H9 (cell line): ENCODE measurements at regions not wholly inside any gene's neighbourhood (a gene's known extent, or its start where the extent isn't known, plus 50 kb on each side); places are given as distances from the start of the nearest gene placed in this dataset.

ENCODE experiments used
- DNase-seq: peaks from one replicate; pipeline ENCODE4 v3.0.0-alpha.2; 2017
- H2AFZ ChIP-seq: one replicate; pipeline ENCODE4 v1.6.1; 2013; ENCODE audit warnings: mild to moderate bottlenecking, low read length, control low read depth, moderate library complexity
- H2AK5ac ChIP-seq: 2 replicates; pipeline ENCODE4 v1.6.1; 2013; ENCODE audit warnings: low read length, control low read depth, mixed read lengths; ENCODE audit not compliant: insufficient read length
- H2BK120ac ChIP-seq: one replicate; pipeline ENCODE4 v1.6.1; 2013; ENCODE audit warnings: low read depth, mild to moderate bottlenecking, low read length, control low read depth, inconsistent platforms; ENCODE audit not compliant: poor library complexity, severe bottlenecking
- H2BK12ac ChIP-seq: 2 replicates; pipeline ENCODE4 v1.6.1; 2013; ENCODE audit warnings: low read length, control low read depth, mixed read lengths, low read depth; ENCODE audit not compliant: insufficient read length
- H2BK15ac ChIP-seq: 2 replicates; pipeline ENCODE4 v1.6.1; 2013; ENCODE audit warnings: low read depth, low read length, control low read depth
- H2BK20ac ChIP-seq: one replicate; pipeline ENCODE4 v1.6.1; 2013; ENCODE audit warnings: low read depth, mild to moderate bottlenecking, low read length, control low read depth, inconsistent platforms; ENCODE audit not compliant: poor library complexity, severe bottlenecking
- H2BK5ac ChIP-seq: 2 replicates; pipeline ENCODE4 v1.6.1; 2013; ENCODE audit warnings: low read length, control low read depth, mixed read lengths; ENCODE audit not compliant: insufficient read length
- H3K14ac ChIP-seq: 2 replicates; pipeline ENCODE4 v1.6.1; 2013; ENCODE audit warnings: low read length, control low read depth; ENCODE audit not compliant: insufficient read depth
- H3K18ac ChIP-seq: 2 replicates; pipeline ENCODE4 v1.6.1; 2013; ENCODE audit warnings: low read depth, mild to moderate bottlenecking, mixed read lengths, low read length, control low read depth; ENCODE audit not compliant: insufficient read length
- H3K23ac ChIP-seq: 2 replicates; pipeline ENCODE4 v1.6.1; 2013; ENCODE audit warnings: low read length, control low read depth, mixed read lengths, low read depth; ENCODE audit not compliant: insufficient read length
- H3K23me2 ChIP-seq: 2 replicates; pipeline ENCODE4 v1.6.1; 2013; ENCODE audit warnings: low read depth, mild to moderate bottlenecking, mixed read lengths, low read length, control low read depth; ENCODE audit not compliant: insufficient read length, poor library complexity, severe bottlenecking
- H3K27ac ChIP-seq: 2 replicates; pipeline ENCODE4 v1.5.1; 2013; ENCODE audit warnings: low read length, control low read depth, mixed read lengths, low read depth; ENCODE audit not compliant: insufficient read length
- H3K27me3 ChIP-seq: 2 replicates; pipeline ENCODE4 v1.6.1; 2013; ENCODE audit warnings: low read length, control low read depth, inconsistent platforms; ENCODE audit not compliant: insufficient read depth
- H3K4ac ChIP-seq: 2 replicates; pipeline ENCODE4 v1.6.1; 2013; ENCODE audit warnings: low read depth, mild to moderate bottlenecking, control low read depth, inconsistent platforms, low read length, moderate library complexity
- H3K4me1 ChIP-seq: 2 replicates; pipeline ENCODE4 v1.6.1; 2013; ENCODE audit warnings: low read length, control low read depth, inconsistent platforms; ENCODE audit not compliant: insufficient read depth
- H3K4me2 ChIP-seq: 2 replicates; pipeline ENCODE4 v1.6.1; 2013; ENCODE audit warnings: low read length, control low read depth, mixed read lengths; ENCODE audit not compliant: insufficient read length, insufficient read depth
- H3K56ac ChIP-seq: 2 replicates; pipeline ENCODE4 v1.6.1; 2013; ENCODE audit warnings: low read depth, mild to moderate bottlenecking, mixed read lengths, low read length, control low read depth; ENCODE audit not compliant: insufficient read length
- H3K79me1 ChIP-seq: 2 replicates; pipeline ENCODE4 v1.6.1; 2013; ENCODE audit warnings: low read depth, mild to moderate bottlenecking, moderate library complexity, low read length, control low read depth, inconsistent platforms; ENCODE audit not compliant: insufficient read depth, poor library complexity, severe bottlenecking
- H3K79me2 ChIP-seq: 2 replicates; pipeline ENCODE4 v1.6.1; 2013; ENCODE audit warnings: low read length, control low read depth, inconsistent platforms; ENCODE audit not compliant: insufficient read depth
- H3K9ac ChIP-seq: 2 replicates; pipeline ENCODE4 v1.6.1; 2013; ENCODE audit warnings: low read length, control low read depth, mixed read lengths; ENCODE audit not compliant: insufficient read length; ENCODE audit errors: extremely low read depth
- H3K9me3 ChIP-seq: one replicate; pipeline ENCODE4 v1.6.1; 2013; ENCODE audit warnings: low read depth, low read length, inconsistent platforms; ENCODE audit not compliant: control insufficient read depth
- H3T11ph ChIP-seq: one replicate; pipeline ENCODE4 v1.6.1; 2013; ENCODE audit warnings: mild to moderate bottlenecking, low read length, control low read depth, inconsistent platforms
- H4K20me1 ChIP-seq: one replicate; pipeline ENCODE4 v1.6.1; 2013; ENCODE audit not compliant: control insufficient read depth, insufficient read length, insufficient read depth
- H4K5ac ChIP-seq: 2 replicates; pipeline ENCODE4 v1.6.1; 2013; ENCODE audit warnings: low read depth, mild to moderate bottlenecking, mixed read lengths, low read length, control low read depth; ENCODE audit not compliant: insufficient read length
- H4K8ac ChIP-seq: replicated peaks from 2 replicates; pipeline ENCODE4 v1.6.1; 2013; ENCODE audit warnings: low read length, control low read depth, mixed read lengths, low read depth; ENCODE audit not compliant: insufficient read length
- H4K91ac ChIP-seq: 2 replicates; pipeline ENCODE4 v1.6.1; 2013; ENCODE audit warnings: low read depth, mild to moderate bottlenecking, moderate library complexity, mixed read lengths, low read length, control low read depth; ENCODE audit not compliant: insufficient read length
- H3K27ac Mint-ChIP-seq, 3 experiments: 2 replicates in 2 of 3; 3 replicates in 1 of 3; pipeline ENCODE4 v1.8.0; 2020 to 2021; ENCODE audit warnings: mixed read lengths in 3 of 3, mild to moderate bottlenecking in 1 of 3, moderate library complexity in 1 of 3
- H3K27me3 Mint-ChIP-seq: 2 replicates; pipeline ENCODE4 v1.8.0; 2021; ENCODE audit warnings: low read depth, mild to moderate bottlenecking, moderate library complexity, mixed read lengths
- H3K36me3 Mint-ChIP-seq, 3 experiments: 2 replicates in 2 of 3; 3 replicates in 1 of 3; pipeline ENCODE4 v1.8.0; 2020 to 2021; ENCODE audit warnings: low read depth in 3 of 3, mixed read lengths in 3 of 3; ENCODE audit not compliant: insufficient read depth in 1 of 3
- H3K4me1 Mint-ChIP-seq, 2 experiments: 2 replicates each; pipeline ENCODE4 v1.8.0; 2020; ENCODE audit warnings: mixed read lengths in 2 of 2
- H3K4me3 Mint-ChIP-seq, 2 experiments: 2 replicates in 1 of 2; 3 replicates in 1 of 2; pipeline ENCODE4 v1.8.0; 2020 to 2021; ENCODE audit warnings: mild to moderate bottlenecking in 2 of 2, mixed read lengths in 2 of 2, moderate library complexity in 1 of 2
- H3K9me3 Mint-ChIP-seq, 2 experiments: 2 replicates in 1 of 2; 3 replicates in 1 of 2; pipeline ENCODE4 v1.8.0; 2020; ENCODE audit warnings: mild to moderate bottlenecking in 2 of 2, mixed read lengths in 2 of 2, moderate library complexity in 1 of 2
- WGBS: extraction: QIAGEN DNeasy Blood & Tissue Kit; methylation state at CpG from one replicate; pipeline ENCODE4 v1.1.7; 2013; ENCODE audit warnings: missing lambda C conversion rate, low lambda C conversion rate, mixed read lengths; ENCODE audit not compliant: insufficient read length; ENCODE audit errors: extremely low coverage; 5-methylcytosine and 5-hydroxymethylcytosine counted together
- TF ChIP-seq, protein P1 (sequence below): fragments of 200-600 bp; sonication (generic); conservative IDR thresholded peaks from 3 replicates; pipeline ENCODE4 v1.8.0; 2021; ENCODE audit warnings: antibody characterized with exemption, mild to moderate bottlenecking

DNA sequence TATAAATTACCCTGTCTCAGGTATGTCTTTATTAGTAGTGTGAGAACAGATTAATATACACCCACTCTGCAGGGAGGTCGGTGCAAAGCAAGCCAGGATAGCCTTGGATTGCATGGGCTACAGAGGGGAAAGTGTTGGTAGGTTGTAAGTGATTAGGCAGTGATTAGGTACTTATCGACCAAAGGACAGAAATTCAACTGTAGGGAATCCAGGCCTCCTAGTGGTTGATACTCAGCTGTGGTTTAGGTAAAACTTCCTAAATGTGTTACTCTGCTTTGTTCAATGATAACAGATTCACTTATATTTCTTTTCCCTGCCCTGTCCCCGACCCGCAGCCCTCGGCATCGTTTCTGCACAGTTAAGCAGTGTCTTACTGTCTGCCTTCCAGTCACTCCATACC is 444.0 kb downstream of the FIGN start:
- H3K79me1 ChIP-seq = no peaks in the 10 kb centered on the region
- H3T11ph ChIP-seq = no peak overlapping the region
- Mint-ChIP-seq H3K4me3 (no peak overlapping the region), H3K27me3 (no peaks in the 10 kb centered on the region; the same call in 1 of the 2 replicates), H3K9me3 (no peaks in the 10 kb centered on the region), H3K4me1 (no peaks in the 10 kb centered on the region), H3K27ac (no peak overlapping the region; a peak in 1 of 7 replicates), H3K36me3 (no peaks in the 10 kb centered on the region)
- H4K5ac ChIP-seq = no peak overlapping the region
- no peak overlapping the region for H2BK120ac ChIP-seq
- no peak overlapping the region for H2BK15ac ChIP-seq
- no peaks in the 10 kb centered on the region for H4K20me1 ChIP-seq
- H3K9ac ChIP-seq = no peak overlapping the region
- H3K14ac ChIP-seq = no peak overlapping the region
- H4K8ac ChIP-seq = no peak overlapping the region
- no CpG with 5 or more reads among the region's 6 CpGs for WGBS
- DNase-seq = no peak
- no peaks in the 10 kb centered on the region for H3K79me2 ChIP-seq
- H3K23ac ChIP-seq = no peak overlapping the region
- no peak overlapping the region for H3K4me2 ChIP-seq
- H3K4me1 ChIP-seq = no peaks in the 10 kb centered on the region
- TF ChIP-seq, protein P1, sequence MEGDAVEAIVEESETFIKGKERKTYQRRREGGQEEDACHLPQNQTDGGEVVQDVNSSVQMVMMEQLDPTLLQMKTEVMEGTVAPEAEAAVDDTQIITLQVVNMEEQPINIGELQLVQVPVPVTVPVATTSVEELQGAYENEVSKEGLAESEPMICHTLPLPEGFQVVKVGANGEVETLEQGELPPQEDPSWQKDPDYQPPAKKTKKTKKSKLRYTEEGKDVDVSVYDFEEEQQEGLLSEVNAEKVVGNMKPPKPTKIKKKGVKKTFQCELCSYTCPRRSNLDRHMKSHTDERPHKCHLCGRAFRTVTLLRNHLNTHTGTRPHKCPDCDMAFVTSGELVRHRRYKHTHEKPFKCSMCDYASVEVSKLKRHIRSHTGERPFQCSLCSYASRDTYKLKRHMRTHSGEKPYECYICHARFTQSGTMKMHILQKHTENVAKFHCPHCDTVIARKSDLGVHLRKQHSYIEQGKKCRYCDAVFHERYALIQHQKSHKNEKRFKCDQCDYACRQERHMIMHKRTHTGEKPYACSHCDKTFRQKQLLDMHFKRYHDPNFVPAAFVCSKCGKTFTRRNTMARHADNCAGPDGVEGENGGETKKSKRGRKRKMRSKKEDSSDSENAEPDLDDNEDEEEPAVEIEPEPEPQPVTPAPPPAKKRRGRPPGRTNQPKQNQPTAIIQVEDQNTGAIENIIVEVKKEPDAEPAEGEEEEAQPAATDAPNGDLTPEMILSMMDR = peak; percentile 42; the same call in 2 of the 3 replicates
- no peak overlapping the region for H4K91ac ChIP-seq
- H2AFZ ChIP-seq = no peak overlapping the region
- H2BK5ac ChIP-seq = no peak overlapping the region
- H2AK5ac ChIP-seq = no peak overlapping the region
- no peak overlapping the region for H3K4ac ChIP-seq
- H3K23me2 ChIP-seq = no peaks in the 10 kb centered on the region
- H3K9me3 ChIP-seq = no peaks in the 10 kb centered on the region
- no peak overlapping the region for H3K56ac ChIP-seq
- H2BK12ac ChIP-seq = no peak overlapping the region
- no peak overlapping the region for H3K27ac ChIP-seq
- H2BK20ac ChIP-seq = no peak overlapping the region
- no peak overlapping the region for H3K18ac ChIP-seq
- H3K27me3 ChIP-seq = no peaks in the 10 kb centered on the region
